Common myeloid progenitor, CD34-positive (primary cell): ENCODE measurements at regions not wholly inside any gene's neighbourhood (a gene's known extent, or its start where the extent isn't known, plus 50 kb on each side); places are given as distances from the start of the nearest gene placed in this dataset.

Experiments
- CTCF ChIA-PET: fragments of 350-600 bp; sonication (Branson Sonifier 250); formaldehyde crosslinking; loops from one replicate; lab custom pipeline; 2021; ENCODE audit warnings: antibody characterized with exemption; lab: Charles Lee
- POLR2A ChIA-PET: fragments of 350-600 bp; sonication (Branson Sonifier 250); formaldehyde crosslinking; loops from one replicate; lab custom pipeline; 2021; ENCODE audit warnings: antibody characterized with exemption; lab: Charles Lee
- DNase-seq, 3 donors: peaks; one replicate each; pipeline versions ENCODE4 v3.0.0 to v3.0.0-alpha.2; 2013
- H3K27ac ChIP-seq, 2 experiments: 1 replicate in 1 of 2; 2 replicates in 1 of 2; pipeline ENCODE4 v1.7.0; 2013; ENCODE audit warnings: inconsistent platforms in 2 of 2, low read length in 2 of 2, mild to moderate bottlenecking in 2 of 2, low read depth in 1 of 2, moderate library complexity in 1 of 2; ENCODE audit not compliant: severe bottlenecking in 2 of 2, insufficient read depth in 1 of 2, poor library complexity in 1 of 2
- H3K27me3 ChIP-seq, 5 experiments: replicated peaks in 2 of 5; 1 replicate in 3 of 5; 2 replicates in 2 of 5; pipeline versions ENCODE4 v1.6.1 to v1.7.0; 2013; ENCODE audit warnings: low read length in 4 of 5, mild to moderate bottlenecking in 2 of 5, moderate library complexity in 2 of 5, inconsistent platforms in 1 of 5; ENCODE audit not compliant: insufficient read depth in 5 of 5, control insufficient read depth in 4 of 5
- H3K36me3 ChIP-seq, 4 experiments: 1 replicate in 2 of 4; 2 replicates in 2 of 4; pipeline versions ENCODE4 v1.6.1 to v1.7.0; 2013; ENCODE audit warnings: low read length in 3 of 4, control low read depth in 1 of 4, mild to moderate bottlenecking in 1 of 4; ENCODE audit not compliant: control insufficient read depth in 4 of 4, insufficient read depth in 4 of 4
- H3K4me1 ChIP-seq, 4 experiments: 1 replicate in 3 of 4; 2 replicates in 1 of 4; pipeline versions ENCODE4 v1.6.1 to v1.7.1; 2013; ENCODE audit warnings: low read length in 3 of 4, mild to moderate bottlenecking in 3 of 4, control low read depth in 1 of 4, inconsistent platforms in 1 of 4, moderate library complexity in 1 of 4; ENCODE audit not compliant: control insufficient read depth in 4 of 4, insufficient read depth in 4 of 4; ENCODE audit errors: control extremely low read depth in 1 of 4
- H3K4me3 ChIP-seq, 7 experiments: 1 replicate in 4 of 7; 2 replicates in 3 of 7; pipeline versions ENCODE4 v1.5.1 to v1.7.0; 2013; ENCODE audit warnings: mild to moderate bottlenecking in 7 of 7, low read length in 6 of 7, moderate library complexity in 6 of 7, inconsistent platforms in 2 of 7, low read depth in 2 of 7, control low read depth in 1 of 7; ENCODE audit not compliant: insufficient read depth in 4 of 7, control insufficient read depth in 1 of 7; ENCODE audit errors: extremely low read depth in 1 of 7
- H3K9me3 ChIP-seq, 5 experiments: 1 replicate in 4 of 5; 2 replicates in 1 of 5; pipeline versions ENCODE4 v1.6.1 to v1.7.1; 2013; ENCODE audit warnings: low read length in 4 of 5, mild to moderate bottlenecking in 2 of 5, inconsistent platforms in 1 of 5, low read depth in 1 of 5, moderate library complexity in 1 of 5; ENCODE audit not compliant: control insufficient read depth in 4 of 5, insufficient read depth in 2 of 5; ENCODE audit errors: control extremely low read depth in 1 of 5
- WGBS: methylation state at CpG from one replicate; pipeline ENCODE4 v1.1.5; 2013; ENCODE audit not compliant: insufficient coverage; 5-methylcytosine and 5-hydroxymethylcytosine counted together

- Histone ChIP-seq H3K36me3 (no peaks in the 10 kb centered on the region), H3K4me1 (no peaks in the 10 kb centered on the region), H3K4me3 (no peak overlapping the region), H3K27me3 (peaks cover 0 to 8% (median 0%) of the 10 kb centered on the region in 5 experiments), H3K27ac (no peak overlapping the region), H3K9me3 (no peaks in the 10 kb centered on the region)
- ChIA-PET CTCF (interaction anchor here (0.7 kb wide), 1 partner anchor 23 kb away, joined by 3 read pairs; no protein-coding TSS in a partner anchor), POLR2A (no interaction called here)
- no peak for DNase-seq
- WGBS, result 75% methylated on average over 2 of the region's 5 CpGs
Observed at GRCh38 chr1:14067036-14067435, 367.0 kb downstream of the PRDM2 start.

DNA sequence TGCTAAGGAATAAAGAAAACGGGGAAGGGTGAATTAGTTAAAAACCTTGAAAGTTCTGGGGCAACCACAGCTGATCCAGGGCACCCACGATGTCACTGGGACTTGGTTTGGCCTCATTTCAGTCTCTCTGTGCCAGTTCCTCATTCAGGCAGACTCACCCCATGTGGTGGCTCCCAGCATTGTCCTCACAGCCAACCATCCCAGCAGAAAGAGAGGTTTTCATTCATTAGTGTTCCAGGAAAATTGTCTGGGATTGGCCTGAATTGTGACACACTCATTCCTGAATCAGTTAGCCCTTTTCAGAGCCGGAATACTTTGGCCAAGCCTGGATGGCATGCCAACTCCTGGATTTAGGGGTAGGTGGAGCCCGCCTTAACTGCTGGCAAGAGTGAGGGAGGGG is 367.7 kb downstream of the PRDM2 start:
- Histone ChIP-seq H3K9me3 (no peaks in the 10 kb centered on the region), H3K27ac (no peak overlapping the region), H3K4me3 (no peak overlapping the region), H3K36me3 (no peaks in the 10 kb centered on the region), H3K4me1 (no peaks in the 10 kb centered on the region), H3K27me3 (peaks cover 0 to 8% (median 0%) of the 10 kb centered on the region in 5 experiments)
- WGBS, result 92% methylated on average over 3 of the region's 4 CpGs
- ChIA-PET CTCF (no interaction called here), POLR2A (no interaction called here)
- no peak for DNase-seq

GRCh38 chr1:14071581-14071980 is 371.6 kb downstream of the PRDM2 start:
- Histone ChIP-seq H3K27ac (no peak overlapping the region), H3K27me3 (peaks cover 0 to 8% (median 0%) of the 10 kb centered on the region in 5 experiments), H3K9me3 (no peaks in the 10 kb centered on the region), H3K36me3 (no peaks in the 10 kb centered on the region), H3K4me3 (no peak overlapping the region), H3K4me1 (no peaks in the 10 kb centered on the region)
- ChIA-PET POLR2A (interaction anchor here (0.6 kb wide), 1 partner anchor 417 kb away, joined by 5 read pairs; no protein-coding TSS in a partner anchor), CTCF (no interaction called here)
- no peak for DNase-seq
- 94% methylated on average over 2 of the region's 3 CpGs for WGBS

GRCh38 chr1:14080653-14081052 is 380.7 kb downstream of the PRDM2 start:
- ChIA-PET POLR2A (no interaction called here), CTCF (interaction anchor here (0.6 kb wide), 2 partner anchors 11 to 663 kb away, joined by 3 read pairs; no protein-coding TSS in a partner anchor)

DNA sequence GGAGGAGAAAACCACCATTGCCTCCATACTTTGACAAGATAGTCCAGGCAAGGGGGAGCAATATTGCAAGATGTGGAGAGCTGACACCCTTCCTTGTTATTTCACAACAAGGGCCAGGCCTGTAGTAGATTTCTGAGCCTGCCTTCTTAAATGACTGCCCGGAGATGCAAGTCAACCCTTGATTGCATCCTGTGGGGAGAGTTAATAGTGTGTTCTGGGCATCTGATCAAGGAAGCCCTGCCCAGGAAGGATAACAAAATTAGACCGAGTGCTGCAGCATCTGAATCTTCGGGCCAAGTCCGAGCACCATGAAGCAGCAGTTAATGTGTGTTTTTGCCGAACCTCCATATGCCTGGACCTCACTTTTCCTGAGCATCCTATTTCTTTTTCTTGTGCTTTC is 382.3 kb downstream of the PRDM2 start:
- H3K4me1 ChIP-seq, result no peaks in the 10 kb centered on the region
- WGBS, result 95% methylated on average over 5 of the region's 5 CpGs
- H3K9me3 ChIP-seq, result no peaks in the 10 kb centered on the region
- no peak overlapping the region for H3K27ac ChIP-seq
- H3K4me3 ChIP-seq, result no peak overlapping the region
- no peak for DNase-seq
- POLR2A ChIA-PET, result no interaction called here
- H3K36me3 ChIP-seq, result no peaks in the 10 kb centered on the region
- CTCF ChIA-PET, result interaction anchor here (0.7 kb wide), 1 partner anchor 13 kb away, joined by 3 read pairs; no protein-coding TSS in a partner anchor
- H3K27me3 ChIP-seq, result peaks cover 0 to 2% (median under 1%) of the 10 kb centered on the region in 5 experiments

More at GRCh38 chr1:14080653-14081052, 380.7 kb downstream of the PRDM2 start:
- H3K27me3 ChIP-seq, result peaks cover 0 to 4% (median 2%) of the 10 kb centered on the region in 5 experiments
- DNase-seq, result no peak
- WGBS, result 100% methylated on average over 4 of the region's 5 CpGs
- H3K9me3 ChIP-seq, result no peaks in the 10 kb centered on the region
- no peak overlapping the region for H3K27ac ChIP-seq
- no peak overlapping the region for H3K4me3 ChIP-seq
- H3K36me3 ChIP-seq, result no peaks in the 10 kb centered on the region
- no peaks in the 10 kb centered on the region for H3K4me1 ChIP-seq

DNA sequence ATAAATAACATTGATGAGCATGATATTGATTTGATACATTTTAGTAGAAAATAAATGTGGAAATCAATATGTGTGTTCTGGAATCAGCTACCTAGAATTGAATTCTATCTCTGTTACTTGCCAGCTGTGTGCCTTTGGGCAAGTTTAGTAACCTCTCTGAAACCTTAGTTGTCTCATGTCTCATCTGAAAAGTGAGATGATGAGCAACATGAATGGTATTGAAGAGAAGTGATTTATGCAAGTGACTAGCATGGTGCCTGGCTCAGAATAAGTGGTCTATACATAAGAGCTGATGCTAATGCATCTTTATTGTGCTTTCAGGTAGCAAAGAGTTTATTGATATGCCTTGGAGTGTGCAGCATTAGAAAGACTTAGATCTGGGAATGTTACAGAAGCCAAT is 383.3 kb downstream of the PRDM2 start:
- H3K27ac ChIP-seq, result no peak overlapping the region
- no peak overlapping the region for H3K4me3 ChIP-seq
- no peaks in the 10 kb centered on the region for H3K4me1 ChIP-seq
- DNase-seq, result no peak
- POLR2A ChIA-PET, result no interaction called here
- H3K9me3 ChIP-seq, result no peaks in the 10 kb centered on the region
- peaks cover 0 to 2% (median 0%) of the 10 kb centered on the region in 5 experiments for H3K27me3 ChIP-seq
- H3K36me3 ChIP-seq, result no peaks in the 10 kb centered on the region
- CTCF ChIA-PET, result no interaction called here

- WGBS, result no CpG with 5 or more reads among the region's 1 CpG
Observed at GRCh38 chr1:14083706-14084105, 383.7 kb downstream of the PRDM2 start.

More at GRCh38 chr1:14083706-14084105, 383.7 kb downstream of the PRDM2 start:
- no peak for DNase-seq
- no peaks in the 10 kb centered on the region for H3K4me1 ChIP-seq
- H3K4me3 ChIP-seq, result no peak overlapping the region
- CTCF ChIA-PET, result no interaction called here
- no peaks in the 10 kb centered on the region for H3K36me3 ChIP-seq
- POLR2A ChIA-PET, result no interaction called here
- H3K9me3 ChIP-seq, result no peaks in the 10 kb centered on the region
- H3K27ac ChIP-seq, result no peak overlapping the region
- peaks cover 0 to 3% (median 0%) of the 10 kb centered on the region in 5 experiments for H3K27me3 ChIP-seq
